HG02610 (cell line): ENCODE measurements at regions not wholly inside any gene's neighbourhood (a gene's known extent, or its start where the extent isn't known, plus 50 kb on each side); places are given as distances from the start of the nearest gene placed in this dataset.

Source experiments
- ATAC-seq: cut with Tn5 transposase; IDR thresholded peaks from one replicate; pipeline ENCODE4 v1.9.1; 2021; ENCODE audit warnings: mild to moderate bottlenecking, moderate library complexity; ENCODE audit not compliant: unreplicated experiment

DNA sequence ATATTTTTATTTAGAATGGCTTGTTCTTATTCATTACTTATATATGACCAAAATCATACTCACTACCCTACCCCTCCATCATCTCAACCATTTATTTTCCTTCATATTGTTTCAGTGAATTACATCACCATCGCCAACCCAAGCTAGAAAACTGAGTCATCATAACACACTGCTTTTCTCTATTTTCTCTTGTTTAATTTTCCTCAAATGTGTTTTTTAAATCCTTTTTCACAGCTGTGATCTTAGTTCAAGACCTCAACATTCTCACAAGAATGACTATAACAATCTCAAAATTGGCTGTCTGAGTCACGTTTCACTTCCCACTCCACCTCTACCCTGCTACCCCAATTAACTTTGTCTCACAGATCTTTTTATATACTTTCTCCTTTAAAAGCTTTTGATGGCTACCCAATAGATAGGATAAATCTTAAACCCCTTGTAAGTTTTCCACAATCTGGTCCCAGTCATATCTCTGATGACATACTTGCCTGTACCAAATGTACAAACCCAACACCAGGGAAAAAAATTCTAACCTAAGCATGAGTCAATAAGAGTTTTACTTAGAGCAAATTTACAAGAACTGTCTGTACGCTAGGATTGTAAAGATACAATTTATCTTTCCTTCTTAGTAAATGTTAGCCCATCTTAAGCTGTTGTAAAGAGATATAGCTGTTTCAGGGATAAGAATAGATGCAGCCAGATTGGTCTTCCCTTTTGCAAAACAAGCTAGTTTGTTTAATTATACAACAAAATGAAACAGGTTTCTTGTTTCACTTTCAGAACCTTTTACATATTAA lies 635.1 kb upstream of the SLC39A10 start:
- ATAC-seq, result peak; percentile 77

DNA sequence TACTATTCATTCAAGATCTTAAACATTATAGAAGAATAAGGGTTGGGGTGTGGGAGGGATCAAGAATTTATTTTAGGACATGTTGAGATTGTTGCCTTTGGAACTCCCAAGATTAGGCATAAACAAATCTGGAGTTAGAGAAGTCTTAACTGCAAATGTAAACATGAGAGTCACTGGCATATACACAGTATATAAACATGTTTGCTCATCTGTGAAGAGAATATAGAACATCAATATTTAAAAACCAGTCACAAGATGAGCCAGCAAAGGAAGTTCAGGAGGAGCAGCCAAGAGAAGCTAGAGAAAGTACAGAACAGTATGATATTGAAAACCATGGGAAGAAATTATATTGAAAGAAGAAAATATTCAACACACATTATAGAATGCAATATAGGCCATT lies 638.6 kb upstream of the SLC39A10 start:
- no peak for ATAC-seq

DNA sequence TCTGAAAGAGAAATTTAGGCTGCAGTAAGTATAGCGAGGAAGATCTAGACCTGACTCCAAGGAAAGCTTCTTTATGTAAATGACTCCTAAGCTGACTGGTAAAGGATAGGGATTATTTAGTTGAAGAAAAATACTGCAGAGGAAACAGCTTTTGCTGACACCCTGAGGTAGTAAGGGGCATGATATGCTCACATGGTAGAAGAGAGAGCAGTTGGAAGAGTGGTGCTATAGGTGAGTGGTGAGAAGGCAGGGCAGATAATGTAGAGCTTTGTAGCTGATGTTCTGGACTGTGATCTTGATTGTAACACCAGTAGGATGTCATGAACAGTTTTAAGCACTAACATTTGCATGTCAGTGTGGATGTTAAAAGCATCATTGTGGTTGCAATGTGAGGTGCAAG lies 639.1 kb upstream of the SLC39A10 start:
- no peak for ATAC-seq

DNA sequence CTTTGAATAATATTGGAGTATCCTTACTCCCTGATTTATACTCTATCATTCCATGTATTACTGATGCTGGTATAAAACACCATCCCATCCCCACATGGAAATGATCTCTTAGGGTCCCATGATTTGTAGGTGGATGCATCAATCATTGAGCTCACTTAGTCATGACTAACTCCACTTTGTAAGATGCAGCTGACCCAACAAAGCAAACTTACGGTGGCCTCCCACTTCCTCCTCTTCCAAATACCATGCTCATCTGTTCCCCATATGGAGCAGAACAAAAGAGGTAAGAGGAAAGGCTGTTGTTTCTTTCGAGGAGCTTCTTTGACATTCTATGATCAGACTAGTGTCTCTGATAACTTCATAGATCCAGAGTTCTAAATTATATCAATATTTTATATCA lies 640.2 kb upstream of the SLC39A10 start:
- ATAC-seq, result no peak

DNA sequence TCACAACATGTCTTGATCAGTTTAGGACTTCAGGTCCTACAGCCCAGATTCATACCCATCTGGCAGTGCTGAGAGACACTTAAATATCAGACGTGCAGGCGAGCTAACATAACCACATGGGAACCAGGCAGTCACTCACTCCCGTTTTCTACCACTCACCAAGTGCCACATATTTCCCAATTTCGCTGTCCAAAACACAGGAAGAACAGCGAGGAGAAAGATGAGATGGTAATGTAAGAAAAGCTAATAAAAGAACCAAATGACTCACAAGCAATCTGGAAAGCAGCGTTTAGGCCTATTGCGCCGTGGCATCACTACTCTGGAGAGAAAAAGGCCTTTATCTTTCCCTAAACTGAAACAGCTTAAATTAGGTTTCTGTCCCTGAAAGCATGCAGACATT lies 647.8 kb upstream of the SLC39A10 start:
- ATAC-seq, result no peak

DNA sequence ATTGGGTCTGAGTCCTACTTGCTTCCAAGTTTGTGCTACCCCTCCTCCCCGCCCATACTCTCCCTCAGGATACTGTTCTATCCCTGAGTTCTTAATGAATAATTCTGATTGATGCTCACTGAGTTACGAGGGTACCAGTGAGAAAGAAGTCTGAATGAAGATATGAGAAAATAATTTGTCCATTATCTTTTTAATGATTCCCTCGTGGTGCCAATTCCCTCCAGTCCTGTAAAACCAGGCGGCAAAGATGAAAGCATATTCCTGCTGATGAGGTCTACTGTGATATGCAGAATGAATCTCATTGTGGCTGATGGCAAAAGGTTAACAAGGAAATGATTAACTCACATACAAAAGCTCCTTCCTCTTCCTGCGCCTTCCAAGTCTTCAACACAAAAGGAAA lies 650.2 kb upstream of the SLC39A10 start:
- ATAC-seq, result no peak

DNA sequence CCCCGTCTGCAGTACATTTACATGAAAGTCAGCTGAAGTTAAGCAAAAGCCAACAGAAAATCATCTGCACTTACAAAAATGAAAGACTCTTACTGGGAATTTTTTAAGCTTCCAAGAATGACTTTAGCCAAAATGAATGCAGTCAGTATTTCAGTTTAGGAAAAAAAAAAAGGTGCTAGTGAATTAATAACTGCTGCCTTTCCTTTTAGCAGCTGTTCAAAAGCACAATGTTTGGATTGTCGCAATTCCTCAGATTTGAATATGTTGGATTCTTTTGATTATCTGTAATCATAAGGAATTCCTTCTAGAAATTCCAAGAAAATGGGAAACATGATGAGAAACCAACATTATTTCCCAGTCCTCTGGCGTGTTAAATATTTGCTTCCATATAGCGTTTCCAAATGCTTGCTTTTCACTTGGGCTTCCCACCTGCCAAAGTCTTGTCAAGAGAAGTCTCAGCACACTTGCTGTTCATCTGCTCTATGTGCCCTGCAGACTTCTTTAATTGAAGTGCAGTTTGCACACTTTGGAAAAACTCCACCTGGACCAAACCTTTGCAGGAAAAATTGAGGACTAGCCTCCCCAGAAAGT lies 653.0 kb upstream of the SLC39A10 start:
- ATAC-seq, result no peak

DNA sequence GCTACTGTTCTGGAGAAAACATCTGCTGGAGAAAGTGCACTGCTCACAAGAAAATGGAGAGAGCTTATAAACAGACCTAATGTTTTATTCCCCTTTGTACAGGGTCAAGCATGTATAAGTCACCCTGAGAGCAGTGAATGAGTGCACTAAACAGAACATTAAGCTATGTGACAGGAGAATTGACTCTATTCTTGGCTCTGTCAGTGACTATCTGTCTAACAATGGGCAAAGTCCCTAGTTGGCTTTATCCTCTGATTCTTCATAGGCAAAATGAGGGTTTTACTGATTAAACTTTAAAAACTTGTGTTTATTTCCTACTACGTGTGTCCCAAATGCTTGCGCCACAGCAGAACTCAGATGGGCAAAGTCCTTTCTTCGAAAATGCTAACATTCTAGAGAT lies 655.1 kb upstream of the SLC39A10 start:
- no peak for ATAC-seq

DNA sequence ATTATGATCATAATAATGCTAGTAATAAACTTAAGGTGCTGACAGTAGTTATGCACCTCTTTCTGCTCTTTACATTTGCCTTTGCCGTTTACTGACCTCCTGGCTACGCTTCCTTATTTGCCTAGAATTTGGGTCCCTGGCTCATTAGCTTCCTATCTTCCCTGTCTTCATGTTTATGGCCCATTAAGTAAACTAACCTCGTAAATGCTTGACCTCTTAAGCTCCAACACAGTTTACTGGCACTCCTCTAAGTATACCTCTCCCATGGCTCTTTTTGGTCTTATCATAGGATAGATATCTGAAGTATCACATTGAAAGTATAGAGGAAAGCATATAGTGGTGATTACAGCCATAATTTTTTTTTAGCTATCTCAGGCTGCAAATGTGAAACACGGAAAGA lies 657.3 kb upstream of the SLC39A10 start:
- no peak for ATAC-seq

DNA sequence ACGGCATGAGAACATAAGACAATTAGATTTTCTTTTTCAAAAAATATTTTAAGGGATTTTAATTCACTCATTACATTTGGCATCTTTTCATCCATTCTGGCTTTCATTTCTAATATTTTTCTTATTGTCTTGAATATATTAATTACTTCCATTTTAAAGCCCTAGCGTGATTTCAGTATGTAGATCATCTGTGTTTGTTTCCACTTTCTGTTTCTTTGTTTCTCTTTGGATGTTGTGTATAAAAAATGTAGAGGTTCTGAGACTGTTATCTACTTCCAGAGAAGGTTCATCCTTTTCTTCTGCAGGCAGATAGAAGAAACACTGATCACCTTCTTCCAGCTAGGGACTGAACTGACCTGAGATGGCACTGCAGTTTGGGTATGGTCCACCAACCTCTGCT lies 664.4 kb upstream of the SLC39A10 start:
- no peak for ATAC-seq

DNA sequence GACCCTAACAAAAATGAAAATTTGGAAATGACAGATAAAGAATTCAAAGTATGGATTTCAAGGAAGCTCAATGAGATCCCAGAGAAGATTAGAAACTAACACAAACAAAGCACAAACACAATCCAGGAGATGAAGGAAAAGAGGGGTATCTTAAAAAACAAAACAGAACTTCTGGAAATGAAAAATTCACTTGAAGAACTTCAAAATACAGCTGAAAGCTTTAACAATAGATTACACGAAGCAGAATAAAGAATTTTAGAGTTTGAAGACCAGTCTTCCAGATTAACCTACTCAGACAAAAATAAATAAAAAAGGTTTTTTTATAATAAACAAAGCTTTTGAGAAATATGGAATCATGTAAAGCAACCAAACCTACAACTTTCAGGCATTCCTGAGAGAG lies 671.8 kb upstream of the SLC39A10 start:
- no peak for ATAC-seq

DNA sequence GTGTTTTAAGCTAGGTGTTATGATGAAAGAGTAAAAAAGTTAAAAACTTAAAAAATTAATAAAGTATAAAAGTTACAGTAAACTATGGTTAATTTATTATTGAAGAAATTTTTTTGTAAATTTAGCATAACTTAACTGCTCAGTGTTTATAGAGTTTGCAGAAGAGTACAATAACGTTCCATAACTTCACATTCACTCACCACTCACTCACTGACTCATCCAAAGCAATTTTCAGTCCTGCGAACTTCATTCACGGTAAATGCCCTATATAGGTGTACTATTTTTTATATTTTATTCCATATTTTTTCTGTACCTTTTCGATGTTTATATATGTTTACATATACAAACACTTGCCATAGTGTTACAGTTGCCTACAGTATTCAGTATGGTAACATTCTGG lies 694.8 kb upstream of the SLC39A10 start:
- ATAC-seq, result no peak

DNA sequence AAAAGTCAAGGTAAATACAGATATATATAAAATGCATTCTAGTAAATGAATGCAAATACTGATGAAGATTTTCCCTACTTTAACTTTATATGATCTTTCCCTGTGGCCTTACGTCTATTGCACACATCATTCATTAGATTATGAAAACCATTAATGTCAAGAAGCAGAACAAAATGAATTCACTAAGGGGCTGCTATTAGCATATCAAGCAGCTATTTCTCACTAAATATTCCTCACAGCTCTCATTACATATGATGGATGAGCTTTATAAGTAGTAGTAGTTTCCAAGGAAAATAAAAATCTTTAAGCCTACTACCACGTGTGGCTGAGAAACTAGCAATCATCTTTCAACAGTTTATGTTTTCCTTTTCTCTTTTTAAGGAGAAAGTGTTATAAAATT lies 702.8 kb upstream of the SLC39A10 start:
- no peak for ATAC-seq

DNA sequence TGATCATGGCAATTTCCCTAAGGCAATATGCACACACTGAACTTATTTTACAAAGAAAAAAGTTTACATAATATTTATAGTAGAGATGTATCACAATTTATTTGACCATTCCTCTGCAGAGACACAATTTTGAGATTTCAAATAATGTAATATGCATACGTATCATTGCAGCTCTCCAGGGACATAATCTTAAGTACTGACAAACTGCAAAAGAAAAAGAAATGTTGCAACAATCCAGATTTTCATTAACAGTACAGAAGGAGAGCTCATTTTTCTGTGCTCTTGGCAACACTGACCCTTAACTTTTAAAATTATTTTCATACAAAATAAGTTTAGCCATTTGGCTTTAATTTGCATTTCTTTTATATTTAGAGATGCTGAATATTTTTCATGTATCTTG lies 710.2 kb upstream of the SLC39A10 start:
- no peak for ATAC-seq

DNA sequence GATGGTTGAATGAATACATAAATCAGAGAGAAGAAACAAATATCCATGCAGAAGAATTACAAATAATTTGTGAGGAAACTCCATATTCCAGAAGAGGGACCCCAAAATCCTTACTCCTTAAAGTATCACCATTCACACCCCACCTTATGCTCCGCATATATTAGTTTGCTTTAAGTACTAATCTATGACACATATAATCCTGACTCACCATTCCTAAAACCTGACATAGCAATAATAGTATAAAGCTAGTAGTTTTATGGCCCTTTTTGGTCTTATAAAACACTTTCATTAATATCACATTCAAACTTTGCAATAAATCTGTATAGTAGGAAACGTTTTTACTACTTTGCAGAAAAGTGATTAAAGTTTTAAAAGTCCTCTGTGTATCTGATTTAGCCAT lies 719.0 kb upstream of the SLC39A10 start:
- no peak for ATAC-seq

DNA sequence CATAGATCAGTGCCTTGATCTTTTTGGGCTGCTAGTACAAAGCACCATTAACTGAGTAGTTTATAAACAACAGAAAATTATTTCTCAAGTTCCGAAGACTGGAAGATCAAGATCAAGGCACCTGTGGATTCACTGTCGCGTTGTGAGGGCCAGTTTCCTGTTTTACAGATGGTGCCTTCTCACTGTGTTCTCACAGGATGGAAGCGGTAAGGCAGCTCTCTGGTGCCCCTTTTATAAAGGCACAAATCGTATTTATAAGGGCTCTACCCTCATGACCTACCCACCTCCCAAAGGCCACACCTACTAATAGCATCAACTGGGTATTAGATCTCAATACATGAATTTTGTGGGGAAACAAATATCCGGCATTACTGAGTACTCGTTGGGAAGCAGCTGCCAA lies 729.5 kb upstream of the SLC39A10 start:
- no peak for ATAC-seq

DNA sequence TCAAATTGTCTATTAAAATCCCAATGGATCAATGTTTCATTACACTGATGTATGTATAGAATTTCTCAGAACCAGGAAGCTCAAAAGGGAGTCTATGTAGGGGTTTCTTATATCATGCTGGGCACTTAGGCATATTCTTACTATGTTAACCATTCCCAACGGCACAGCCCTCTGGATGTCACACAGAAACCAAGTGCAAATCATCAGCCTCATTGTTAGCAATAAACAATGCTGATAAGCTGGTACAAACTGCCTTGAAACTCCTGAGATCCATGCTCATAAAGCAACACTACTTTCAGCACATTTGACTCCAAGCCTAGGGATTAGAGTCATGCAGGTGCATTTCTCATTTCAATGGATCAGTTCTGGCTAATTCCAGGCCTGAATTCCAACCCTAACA lies 730.2 kb upstream of the SLC39A10 start:
- ATAC-seq, result no peak

DNA sequence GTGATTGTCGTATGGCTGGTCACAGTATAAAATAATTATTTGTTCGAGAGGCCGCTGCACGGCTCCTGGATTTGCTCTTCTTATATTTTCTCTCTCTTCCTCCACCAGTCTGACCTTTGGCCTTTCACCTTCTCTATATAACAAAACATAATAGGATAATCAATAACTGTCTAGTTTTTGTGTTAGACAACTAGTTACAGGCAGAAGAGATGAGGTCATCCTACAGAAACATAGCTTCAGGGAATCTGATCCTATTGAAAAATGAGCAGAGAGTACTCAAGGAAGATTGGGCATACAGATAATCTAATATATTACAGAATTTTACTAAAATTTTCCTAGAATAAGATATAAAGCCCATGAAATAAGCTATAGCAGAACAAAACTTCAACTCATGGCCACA lies 731.3 kb upstream of the SLC39A10 start:
- ATAC-seq, result no peak

DNA sequence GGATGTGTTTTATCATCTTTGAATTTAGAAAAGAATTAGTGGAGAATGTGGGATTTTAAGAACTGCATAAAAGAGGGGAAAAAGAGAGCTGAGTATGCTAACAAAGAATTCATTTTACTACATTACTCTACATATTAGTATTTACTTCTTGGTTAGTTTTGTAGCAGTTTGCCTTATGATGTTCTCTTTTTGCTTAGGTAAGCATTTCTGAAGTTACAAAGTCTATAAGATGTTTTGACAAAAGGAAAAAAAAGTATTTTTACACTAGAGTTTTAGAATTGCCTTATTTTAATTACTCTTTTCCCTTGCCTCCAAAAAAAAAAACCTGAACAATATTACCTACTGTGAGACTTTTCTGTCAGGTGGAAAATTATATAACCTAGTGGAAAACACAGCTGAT lies 739.5 kb upstream of the SLC39A10 start:
- no peak for ATAC-seq

DNA sequence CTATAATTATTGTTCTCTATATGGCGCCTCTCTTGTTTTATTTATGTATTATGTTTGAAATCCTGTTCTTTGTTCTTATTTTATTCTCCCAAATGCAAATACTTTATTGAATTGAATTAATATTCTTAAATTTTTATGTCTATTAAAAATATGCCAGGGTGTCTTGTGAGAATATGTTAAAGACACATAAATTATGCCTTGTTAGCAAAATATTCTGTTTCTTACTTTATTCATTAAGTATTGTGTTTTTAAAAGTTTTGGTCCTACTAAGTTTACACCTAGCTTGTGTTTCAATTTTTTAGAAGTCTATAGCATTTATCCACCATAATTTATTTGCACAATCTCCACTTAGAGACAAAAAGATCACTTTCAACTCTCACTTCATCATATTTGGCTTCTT lies 741.5 kb upstream of the SLC39A10 start:
- no peak for ATAC-seq

DNA sequence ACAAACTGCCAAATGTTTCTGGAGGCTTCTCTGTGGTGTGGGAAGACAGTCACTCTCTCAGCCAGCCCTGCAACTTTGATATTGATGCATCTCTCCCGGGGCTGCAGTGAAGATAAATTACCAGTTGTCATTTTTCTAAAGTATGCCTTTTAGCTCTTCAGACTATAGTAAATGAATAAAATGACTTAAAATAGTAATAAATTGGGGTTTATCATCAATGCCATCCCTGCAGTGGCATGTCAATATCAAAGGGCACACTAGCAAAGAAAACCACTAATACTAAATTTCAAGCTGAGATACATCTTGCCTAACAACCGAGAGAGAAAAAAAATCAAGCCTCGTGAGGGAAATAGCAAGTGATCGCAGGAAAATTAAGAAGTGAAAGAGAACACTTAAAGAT lies 749.5 kb upstream of the SLC39A10 start:
- no peak for ATAC-seq

DNA sequence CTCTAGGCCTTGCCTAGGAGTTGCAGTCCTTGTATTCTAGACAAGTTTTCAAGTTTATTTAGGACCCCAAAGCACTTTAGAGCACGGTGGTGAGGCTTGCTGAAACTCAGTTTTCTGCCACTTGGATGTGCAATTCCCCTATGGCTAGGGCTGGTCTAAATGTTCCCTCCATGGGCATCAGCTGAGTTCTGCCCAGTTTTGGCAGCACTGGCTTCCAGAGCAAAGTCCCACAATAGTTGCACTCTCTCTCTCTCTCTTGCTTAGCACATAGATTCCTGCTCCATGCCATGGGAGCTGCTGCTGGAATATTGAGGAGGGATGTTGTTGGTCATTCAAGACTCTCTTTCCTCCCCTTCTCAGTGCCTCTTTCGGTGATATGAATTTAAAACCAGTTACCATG lies 760.2 kb upstream of the SLC39A10 start:
- no peak for ATAC-seq

DNA sequence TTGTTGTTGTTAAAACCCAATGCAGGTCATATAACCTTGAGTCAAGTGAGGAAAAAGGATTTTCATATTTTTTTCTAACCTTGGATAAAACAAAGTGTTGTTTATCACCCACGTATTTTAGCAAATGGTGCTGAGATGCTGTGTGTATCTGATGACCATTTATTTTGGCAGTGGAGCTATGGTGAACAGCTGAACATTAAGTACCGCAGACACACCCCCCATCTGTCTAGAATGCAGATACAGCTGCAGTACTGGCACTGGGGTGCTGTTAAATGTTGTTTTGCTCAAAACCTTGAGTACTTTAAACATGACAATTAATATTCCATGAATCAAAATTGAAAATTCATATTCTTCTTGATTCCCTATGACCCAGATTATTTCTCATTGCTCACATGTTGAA lies 773.3 kb upstream of the SLC39A10 start:
- ATAC-seq, result no peak
